ENCODE measurements at regions not wholly inside any gene's neighbourhood (a gene's known extent, or its start where the extent isn't known, plus 50 kb on each side); places are given as distances from the start of the nearest gene placed in this dataset.

DNA sequence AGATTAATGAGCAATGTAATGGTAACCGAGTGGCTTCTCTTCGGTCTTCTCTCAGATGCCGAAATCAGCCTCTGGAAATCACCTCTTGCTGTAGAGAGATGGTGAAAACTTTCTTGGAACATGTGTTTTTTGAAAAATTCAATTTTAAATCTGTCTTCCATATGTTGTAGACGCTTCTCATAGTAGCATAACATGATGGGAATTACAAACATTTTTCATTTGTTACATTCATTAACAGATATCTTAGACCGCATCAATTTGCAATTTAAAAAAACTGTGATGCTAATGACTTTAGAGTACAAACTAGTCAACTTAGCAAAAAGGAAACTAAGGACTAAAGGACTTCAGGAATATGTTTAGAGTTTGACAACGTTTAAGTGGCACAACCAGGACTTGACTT lies 275.2 kb downstream of the ASXL3 start (continued):
- TF ChIP-seq ZFP30 (CRISPR knock-in tag; IDR thresholded peaks at IDR 0.05) (no peak), ZNF8 (CRISPR knock-in tag; IDR thresholded peaks at IDR 0.05) (no peak), ISL1 (CRISPR knock-in tag; IDR thresholded peaks at IDR 0.05) (no peak), TOX (CRISPR knock-in tag; IDR thresholded peaks at IDR 0.05; ENCODE audit: borderline replicate concordance) (no peak), ARNTL (CRISPR knock-in tag; IDR thresholded peaks at IDR 0.05; ENCODE audit: borderline replicate concordance, low read depth) (no peak)

DNA sequence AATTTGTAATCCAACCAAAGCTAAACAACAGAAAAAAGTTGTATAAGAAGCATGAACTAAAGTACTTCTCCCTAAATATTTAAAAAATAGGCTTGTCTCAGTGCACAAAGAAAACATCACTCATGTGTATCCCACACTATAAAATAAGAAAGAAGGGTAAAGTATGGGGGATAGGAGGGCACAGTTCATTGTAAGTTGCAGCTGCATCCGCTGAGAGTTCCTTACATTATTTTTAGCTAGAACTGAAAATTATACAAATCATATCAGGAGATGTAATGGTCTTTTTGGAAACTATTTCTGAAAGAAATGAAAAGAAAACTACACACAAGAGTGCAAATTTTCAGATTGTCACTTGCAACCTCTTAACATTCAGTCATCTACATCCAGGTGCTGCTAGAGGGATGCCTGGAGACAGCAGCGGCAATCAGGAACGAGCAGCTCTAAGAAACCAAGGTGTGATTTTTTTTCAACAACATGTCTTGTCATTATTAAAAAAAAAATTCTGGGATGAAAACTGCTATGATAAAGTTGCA lies 273.6 kb downstream of the ASXL3 start:
- TF ChIP-seq ZNF70 (CRISPR knock-in tag; IDR thresholded peaks at IDR 0.05), result no peak
- TF ChIP-seq PPARA (CRISPR knock-in tag; IDR thresholded peaks at IDR 0.05; ENCODE audit: borderline replicate concordance), result no peak
- TF ChIP-seq TCF4 (CRISPR knock-in tag; IDR thresholded peaks at IDR 0.05; ENCODE audit: borderline replicate concordance), result no peak
- no peak for TF ChIP-seq ISL1 (CRISPR knock-in tag; IDR thresholded peaks at IDR 0.05)
- TF ChIP-seq, protein P1, sequence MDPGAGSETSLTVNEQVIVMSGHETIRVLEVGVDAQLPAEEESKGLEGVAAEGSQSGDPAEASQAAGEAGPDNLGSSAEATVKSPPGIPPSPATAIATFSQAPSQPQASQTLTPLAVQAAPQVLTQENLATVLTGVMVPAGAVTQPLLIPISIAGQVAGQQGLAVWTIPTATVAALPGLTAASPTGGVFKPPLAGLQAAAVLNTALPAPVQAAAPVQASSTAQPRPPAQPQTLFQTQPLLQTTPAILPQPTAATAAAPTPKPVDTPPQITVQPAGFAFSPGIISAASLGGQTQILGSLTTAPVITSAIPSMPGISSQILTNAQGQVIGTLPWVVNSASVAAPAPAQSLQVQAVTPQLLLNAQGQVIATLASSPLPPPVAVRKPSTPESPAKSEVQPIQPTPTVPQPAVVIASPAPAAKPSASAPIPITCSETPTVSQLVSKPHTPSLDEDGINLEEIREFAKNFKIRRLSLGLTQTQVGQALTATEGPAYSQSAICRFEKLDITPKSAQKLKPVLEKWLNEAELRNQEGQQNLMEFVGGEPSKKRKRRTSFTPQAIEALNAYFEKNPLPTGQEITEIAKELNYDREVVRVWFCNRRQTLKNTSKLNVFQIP (CRISPR knock-in tag; IDR thresholded peaks at IDR 0.05; ENCODE audit: borderline replicate concordance, low read depth), result no peak
- TF ChIP-seq CSRNP3 (CRISPR knock-in tag; IDR thresholded peaks at IDR 0.05), result no peak
- TF ChIP-seq GLIS3 (CRISPR knock-in tag; IDR thresholded peaks at IDR 0.05), result no peak
- no peak for TF ChIP-seq PATZ1 (CRISPR knock-in tag; IDR thresholded peaks at IDR 0.05; ENCODE audit: borderline replicate concordance)
- no peak for ATAC-seq

DNA sequence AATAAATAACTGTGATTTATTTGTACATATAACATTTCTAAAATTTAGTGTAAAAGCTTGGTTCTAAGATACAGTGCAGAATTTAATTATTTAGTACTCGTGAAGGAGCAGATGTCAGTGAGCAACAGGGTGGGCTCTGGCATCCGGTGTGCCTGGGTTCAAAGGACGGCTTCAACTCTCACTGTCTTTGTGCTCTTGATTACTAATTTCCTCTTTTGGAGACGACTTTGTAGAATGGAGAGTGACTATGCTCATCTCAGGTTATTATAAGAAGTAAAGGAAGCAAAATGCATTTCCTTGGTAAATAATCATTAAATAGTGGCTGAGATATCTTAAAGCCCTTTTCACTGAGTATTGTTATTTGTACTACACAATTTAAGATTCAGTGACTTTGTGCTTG lies 271.7 kb downstream of the ASXL3 start:
- no peak for TF ChIP-seq TOX (CRISPR knock-in tag; IDR thresholded peaks at IDR 0.05; ENCODE audit: borderline replicate concordance)
- TF ChIP-seq ZNF70 (CRISPR knock-in tag; IDR thresholded peaks at IDR 0.05), result no peak
- no peak for TF ChIP-seq ZNF565 (CRISPR knock-in tag; conservative IDR thresholded peaks at IDR 0.05; ENCODE audit: low read depth)
- TF ChIP-seq ARNTL (CRISPR knock-in tag; IDR thresholded peaks at IDR 0.05; ENCODE audit: borderline replicate concordance, low read depth), result no peak
- TF ChIP-seq TSHZ2 (CRISPR knock-in tag; IDR thresholded peaks at IDR 0.05), result no peak
- no peak for TF ChIP-seq CREB5 (CRISPR knock-in tag; IDR thresholded peaks at IDR 0.05; ENCODE audit: low read depth)
- no peak for TF ChIP-seq OSR1 (CRISPR knock-in tag; IDR thresholded peaks at IDR 0.05)

GRCh38 chr18:33844232-33844631 lies 266.2 kb downstream of the ASXL3 start:
- ATAC-seq, result no peak
- TF ChIP-seq CREB5 (CRISPR knock-in tag; IDR thresholded peaks at IDR 0.05; ENCODE audit: low read depth) (no peak), ARNTL (CRISPR knock-in tag; IDR thresholded peaks at IDR 0.05; ENCODE audit: borderline replicate concordance, low read depth) (no peak), ZNF565 (CRISPR knock-in tag; conservative IDR thresholded peaks at IDR 0.05; ENCODE audit: low read depth) (no peak), PPARA (CRISPR knock-in tag; IDR thresholded peaks at IDR 0.05; ENCODE audit: borderline replicate concordance) (no peak), TCF4 (CRISPR knock-in tag; IDR thresholded peaks at IDR 0.05; ENCODE audit: borderline replicate concordance) (no peak), GLIS3 (CRISPR knock-in tag; IDR thresholded peaks at IDR 0.05) (no peak), ISL1 (CRISPR knock-in tag; IDR thresholded peaks at IDR 0.05) (no peak), ESRRG (CRISPR knock-in tag; IDR thresholded peaks at IDR 0.05) (no peak)

More for the DNA sequence above, 271.7 kb downstream of the ASXL3 start:
- ATAC-seq, result no peak

Data from SK-N-SH treated with all-trans-retinoic acid at 6 μM for 48 hours (cell line).